Gastroesophageal sphincter (tissue), 3 donors: ENCODE measurements at regions not wholly inside any gene's neighbourhood (a gene's known extent, or its start where the extent isn't known, plus 50 kb on each side); places are given as distances from the start of the nearest gene placed in this dataset.

Experiments
- CTCF ChIP-seq, 4 experiments: fragments of 200-600 bp in 2 of 4; fragments of 450-650 bp in 2 of 4; sonication (generic) in 1 of 4; IDR thresholded peaks; one replicate each; pipeline ENCODE4 v1.5.1; 2017 to 2019; ENCODE audit warnings: antibody characterized with exemption in 4 of 4, mild to moderate bottlenecking in 2 of 4, moderate library complexity in 2 of 4
- POLR2AphosphoS5 ChIP-seq: sonication (generic); formaldehyde crosslinking; IDR thresholded peaks from one replicate; pipeline ENCODE4 v1.6.1; 2017; ENCODE audit warnings: antibody characterized with exemption

DNA sequence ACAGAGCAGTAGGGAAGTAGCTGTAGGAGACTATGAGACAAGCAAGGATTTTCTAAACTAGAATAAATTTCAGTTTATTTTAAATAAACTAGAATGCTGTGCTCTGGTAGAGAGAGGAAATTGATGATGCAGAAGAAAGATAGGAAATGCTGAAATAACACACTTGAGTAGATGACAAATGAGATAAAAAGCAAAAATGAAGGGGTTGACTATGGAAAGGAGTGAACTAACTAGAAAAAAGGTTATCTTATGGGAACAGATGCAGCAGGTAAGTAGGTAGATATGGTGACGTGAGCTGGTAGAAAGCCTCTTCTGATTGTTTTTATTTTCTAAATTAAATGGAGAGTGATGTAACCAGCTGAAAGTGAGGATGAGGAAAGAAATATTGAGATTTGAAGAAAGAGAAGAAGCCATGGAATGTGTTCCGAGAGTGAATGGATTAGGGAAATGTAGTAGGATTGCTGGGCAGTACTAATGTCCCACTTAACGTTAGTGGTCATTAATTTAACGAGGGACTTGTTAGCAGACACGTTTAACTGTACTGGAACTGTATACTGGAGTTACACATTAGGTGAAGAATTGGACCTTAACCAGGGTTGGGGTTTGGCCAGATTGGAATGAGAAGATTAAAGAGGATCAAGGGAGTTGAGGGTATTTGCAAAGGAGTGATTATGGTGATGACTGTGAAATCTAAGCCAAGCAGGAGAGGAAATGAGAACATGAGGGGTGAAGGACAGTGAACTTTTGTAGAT is 196.5 kb downstream of the TANC2 start:
- TF ChIP-seq POLR2AphosphoS5, result no peak
- TF ChIP-seq CTCF (IDR thresholded peaks at IDR 0.05), result no peak
